ENCODE measurements at regions not wholly inside any gene's neighbourhood (a gene's known extent, or its start where the extent isn't known, plus 50 kb on each side); places are given as distances from the start of the nearest gene placed in this dataset.

GRCh38 chr18:34598120-34598635 is 111.9 kb upstream of the DTNA start:
- no peak overlapping the region for H3K4me3 ChIP-seq
- no peaks in the 10 kb centered on the region for H3K27me3 ChIP-seq (ENCODE audit: insufficient read depth in 3 of 3, low read length in 2 of 3)
- DNase-seq (no peak), ATAC-seq (no peak)
- H3K36me3 ChIP-seq (ENCODE audit: insufficient read depth in 1 of 2, low read depth in 1 of 2): no peaks in the 10 kb centered on the region
- TF ChIP-seq, protein P1, sequence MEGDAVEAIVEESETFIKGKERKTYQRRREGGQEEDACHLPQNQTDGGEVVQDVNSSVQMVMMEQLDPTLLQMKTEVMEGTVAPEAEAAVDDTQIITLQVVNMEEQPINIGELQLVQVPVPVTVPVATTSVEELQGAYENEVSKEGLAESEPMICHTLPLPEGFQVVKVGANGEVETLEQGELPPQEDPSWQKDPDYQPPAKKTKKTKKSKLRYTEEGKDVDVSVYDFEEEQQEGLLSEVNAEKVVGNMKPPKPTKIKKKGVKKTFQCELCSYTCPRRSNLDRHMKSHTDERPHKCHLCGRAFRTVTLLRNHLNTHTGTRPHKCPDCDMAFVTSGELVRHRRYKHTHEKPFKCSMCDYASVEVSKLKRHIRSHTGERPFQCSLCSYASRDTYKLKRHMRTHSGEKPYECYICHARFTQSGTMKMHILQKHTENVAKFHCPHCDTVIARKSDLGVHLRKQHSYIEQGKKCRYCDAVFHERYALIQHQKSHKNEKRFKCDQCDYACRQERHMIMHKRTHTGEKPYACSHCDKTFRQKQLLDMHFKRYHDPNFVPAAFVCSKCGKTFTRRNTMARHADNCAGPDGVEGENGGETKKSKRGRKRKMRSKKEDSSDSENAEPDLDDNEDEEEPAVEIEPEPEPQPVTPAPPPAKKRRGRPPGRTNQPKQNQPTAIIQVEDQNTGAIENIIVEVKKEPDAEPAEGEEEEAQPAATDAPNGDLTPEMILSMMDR (IDR thresholded peaks at IDR 0.05): no peak
- 65 to 83% (median 67%) methylated on average over 4 of the region's 4 CpGs for WGBS, 3 donors
- no peaks in the 10 kb centered on the region for H3K9me3 ChIP-seq
- intact Hi-C loops (cut with DNase I): loop anchor here in 1 of 2 donors (5.0 kb wide), 2 partner anchors 44 to 189 kb away; no protein-coding TSS in a partner anchor
- peak overlapping the region; percentile 51 for H3K27ac ChIP-seq
- H3K4me1 ChIP-seq: peaks cover 29% of the 10 kb centered on the region

- TF ChIP-seq, protein P1 (IDR thresholded peaks at IDR 0.05): no peak
- Histone ChIP-seq H3K4me3 (no peak overlapping the region), H3K36me3 (ENCODE audit: insufficient read depth in 1 of 2, low read depth in 1 of 2) (no peaks in the 10 kb centered on the region), H3K27me3 (ENCODE audit: insufficient read depth in 3 of 3, low read length in 2 of 3) (no peaks in the 10 kb centered on the region), H3K4me1 (peaks cover 43% of the 10 kb centered on the region), H3K9me3 (no peaks in the 10 kb centered on the region), H3K27ac (peak overlapping the region; percentile 51)
- ATAC-seq: no peak
- intact Hi-C loops (cut with DNase I): loop anchor here in 1 of 2 donors (5.0 kb wide), 1 partner anchor 52 kb away; no protein-coding TSS in a partner anchor
- DNase-seq: no peak
Measured at GRCh38 chr18:34600158-34600557, 109.9 kb upstream of the DTNA start.

- Histone ChIP-seq H3K9me3 (no peaks in the 10 kb centered on the region), H3K4me3 (no peak overlapping the region), H3K27me3 (ENCODE audit: insufficient read depth in 3 of 3, low read length in 2 of 3) (no peaks in the 10 kb centered on the region), H3K36me3 (ENCODE audit: insufficient read depth in 1 of 2, low read depth in 1 of 2) (no peaks in the 10 kb centered on the region), H3K4me1 (peaks cover 49% of the 10 kb centered on the region), H3K27ac (peak overlapping the region; percentile 51)
- intact Hi-C loops (cut with DNase I): loop anchor here in 1 of 2 donors (5.0 kb wide), 1 partner anchor 51 kb away; no protein-coding TSS in a partner anchor
- DNase-seq (no peak), ATAC-seq (peak; percentile 41 to 53 (median 51))
- TF ChIP-seq, protein P1 (IDR thresholded peaks at IDR 0.05): no peak
- WGBS, 3 donors: 55 to 76% (median 67%) methylated on average over 2 of the region's 2 CpGs
Measured at GRCh38 chr18:34600874-34601656, 109.0 kb upstream of the DTNA start.

DNA sequence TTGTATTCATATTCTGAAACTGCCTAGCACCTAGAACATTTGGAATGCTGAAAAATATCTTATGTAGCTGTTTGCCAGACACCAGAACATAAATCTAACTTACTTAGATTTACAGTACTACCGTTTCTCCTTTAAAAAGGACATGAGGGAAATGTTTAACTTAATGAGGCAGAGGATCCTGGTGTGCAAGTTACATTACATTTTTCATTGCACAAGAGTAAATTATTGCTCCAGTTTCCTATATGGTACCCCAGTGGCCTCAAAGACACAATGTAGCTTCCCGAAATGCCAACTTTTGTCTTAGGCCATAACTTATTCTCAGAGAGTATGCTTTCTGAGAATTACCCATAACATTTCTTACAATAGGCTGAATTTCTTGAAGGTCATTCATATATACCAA is 105.5 kb upstream of the DTNA start:
- no peaks in the 10 kb centered on the region for H3K36me3 ChIP-seq (ENCODE audit: insufficient read depth in 1 of 2, low read depth in 1 of 2)
- H3K4me3 ChIP-seq: no peak overlapping the region
- intact Hi-C loops (cut with DNase I): loop anchor here in 1 of 2 donors (5.0 kb wide), 1 partner anchor 48 kb away; no protein-coding TSS in a partner anchor
- DNase-seq: no peak
- no peaks in the 10 kb centered on the region for H3K9me3 ChIP-seq
- peaks cover 72% of the 10 kb centered on the region for H3K4me1 ChIP-seq
- H3K27ac ChIP-seq: peak overlapping the region; percentile 28
- no peak for ATAC-seq
- TF ChIP-seq, protein P1 (IDR thresholded peaks at IDR 0.05): no peak
- H3K27me3 ChIP-seq (ENCODE audit: insufficient read depth in 3 of 3, low read length in 2 of 3): no peaks in the 10 kb centered on the region
- 57 to 69% (median 58%) methylated on average over 2 of the region's 2 CpGs for WGBS, 3 donors

All from psoas muscle (tissue), 7 donors.